ENCODE measurements at regions not wholly inside any gene's neighbourhood (a gene's known extent, or its start where the extent isn't known, plus 50 kb on each side); places are given as distances from the start of the nearest gene placed in this dataset.

- DNase-seq: no peak
Observed at GRCh38 chr9:10983251-10983650, 370.4 kb upstream of the PTPRD start.

GRCh38 chr9:10999646-11000045 lies 386.8 kb upstream of the PTPRD start:
- DNase-seq: no peak

- no peak for DNase-seq
Observed at GRCh38 chr9:11001546-11001945, 388.7 kb upstream of the PTPRD start.

- DNase-seq: no peak
Observed at GRCh38 chr9:11002705-11003104, 389.9 kb upstream of the PTPRD start.

- DNase-seq: no peak
Observed at GRCh38 chr9:11003836-11004235, 391.0 kb upstream of the PTPRD start.

GRCh38 chr9:11011696-11012095 lies 398.9 kb upstream of the PTPRD start:
- no peak for DNase-seq

- DNase-seq: no peak
Observed at GRCh38 chr9:11016081-11016480, 403.3 kb upstream of the PTPRD start.

GRCh38 chr9:11023201-11023600 lies 410.4 kb upstream of the PTPRD start:
- no peak for DNase-seq

- DNase-seq: no peak
Observed at GRCh38 chr9:11025775-11026174, 413.0 kb upstream of the PTPRD start.

GRCh38 chr9:11038366-11038765 lies 425.6 kb upstream of the PTPRD start:
- DNase-seq: no peak

GRCh38 chr9:11039006-11039405 lies 426.2 kb upstream of the PTPRD start:
- no peak for DNase-seq

GRCh38 chr9:11045589-11045988 lies 432.8 kb upstream of the PTPRD start:
- DNase-seq: no peak

GRCh38 chr9:11063263-11063662 lies 450.5 kb upstream of the PTPRD start:
- DNase-seq: no peak

GRCh38 chr9:11064909-11065308 lies 452.1 kb upstream of the PTPRD start:
- no peak for DNase-seq

GRCh38 chr9:11072176-11072575 lies 459.4 kb upstream of the PTPRD start:
- DNase-seq: no peak

GRCh38 chr9:11086561-11086960 lies 473.8 kb upstream of the PTPRD start:
- DNase-seq: no peak

- no peak for DNase-seq
Observed at GRCh38 chr9:11088821-11089374, 476.1 kb upstream of the PTPRD start.

GRCh38 chr9:11092974-11093373 lies 480.2 kb upstream of the PTPRD start:
- no peak for DNase-seq

- DNase-seq: no peak
Observed at GRCh38 chr9:11097020-11097419, 484.2 kb upstream of the PTPRD start.

GRCh38 chr9:11103525-11103924 lies 490.7 kb upstream of the PTPRD start:
- DNase-seq: no peak

GRCh38 chr9:11107196-11107595 lies 494.4 kb upstream of the PTPRD start:
- no peak for DNase-seq

- DNase-seq: no peak
Observed at GRCh38 chr9:11128156-11128555, 515.4 kb upstream of the PTPRD start.

- no peak for DNase-seq
Observed at GRCh38 chr9:11135851-11136250, 523.0 kb upstream of the PTPRD start.

GRCh38 chr9:11141357-11141756 lies 528.6 kb upstream of the PTPRD start:
- no peak for DNase-seq
